ENCODE measurements at regions not wholly inside any gene's neighbourhood (a gene's known extent, or its start where the extent isn't known, plus 50 kb on each side); places are given as distances from the start of the nearest gene placed in this dataset.
A peak's percentile ranks its signal among the peaks of the same experiment; 100 is the strongest.

DNA sequence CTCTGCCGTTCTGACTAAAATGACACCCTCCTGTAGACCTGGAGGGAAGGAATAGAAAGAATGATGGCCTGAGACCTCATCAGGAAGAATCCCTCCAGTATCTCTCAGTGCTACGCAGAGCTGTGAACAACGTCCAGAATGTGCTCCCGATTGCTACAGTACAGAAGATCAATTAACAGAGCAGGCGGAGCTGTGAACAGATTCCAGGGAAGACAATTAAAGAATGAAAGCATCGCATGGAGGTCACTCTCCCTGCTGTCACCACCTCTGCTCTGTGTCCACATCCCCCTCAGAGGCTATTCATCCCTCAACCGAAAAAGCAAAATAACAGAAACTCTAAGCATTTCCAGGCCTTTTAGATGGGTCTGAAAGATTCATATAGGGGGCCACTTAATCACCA, 481.0 kb downstream of the EIPR1 start:
- no peak overlapping the region for H2BK120ac ChIP-seq (replicated peaks; ENCODE audit: low read depth, low read length)
- no peak overlapping the region for H3K4me3 ChIP-seq (ENCODE audit: extremely low read depth in 1 of 4, insufficient read depth in 2 of 4, low read depth in 3 of 4, low read length in 4 of 4)
- no peaks in the 10 kb centered on the region for H3K23me2 ChIP-seq (ENCODE audit: low read depth, low read length)
- H4K8ac ChIP-seq (ENCODE audit: extremely low read depth, insufficient read depth, low read length): no peak overlapping the region
- H3K27me3 ChIP-seq (replicated peaks in 1 of 4; ENCODE audit: control insufficient read depth in 3 of 4, extremely low read depth in 1 of 4, insufficient read depth in 3 of 4, low read length in 3 of 4): no peaks in the 10 kb centered on the region
- DNase-seq (ENCODE audit: low read depth in 1 of 2, low spot score in 2 of 2) (peak in 1 of 2 experiments; percentile 6), FAIRE-seq (no peak)
- H4K91ac ChIP-seq (replicated peaks; ENCODE audit: insufficient read length, low read length): no peak overlapping the region
- no peak overlapping the region for H3K14ac ChIP-seq (ENCODE audit: insufficient read length)
- no peak overlapping the region for H2BK15ac ChIP-seq (ENCODE audit: low read length)
- no peak overlapping the region for H2BK20ac ChIP-seq (ENCODE audit: low read length)
- WGBS, 2 experiments (ENCODE audit: extremely low coverage in 1 of 2, insufficient coverage in 1 of 2, insufficient read length in 1 of 2, insufficient replicate concordance in 2 of 2, low coverage in 1 of 2, low lambda C conversion rate in 2 of 2, missing lambda C conversion rate in 1 of 2): 91% methylated on average over 7 of the region's 7 CpGs; no CpG with 5 or more reads in 1 of the 2 experiments
- no peak overlapping the region for H3K9ac ChIP-seq (replicated peaks in 1 of 4; ENCODE audit: extremely low read depth in 1 of 4, low read depth in 3 of 4, low read length in 3 of 4)
- H3K36me3 ChIP-seq (ENCODE audit: control insufficient read depth in 2 of 4, insufficient read depth in 4 of 4, low read length in 3 of 4): no peaks in the 10 kb centered on the region
- H2AFZ ChIP-seq (ENCODE audit: low read length): no peak overlapping the region
- no peak overlapping the region for H3K4ac ChIP-seq (replicated peaks; ENCODE audit: insufficient read length, low read depth, low read length)
- no peak overlapping the region for H3K18ac ChIP-seq (ENCODE audit: extremely low read depth, low read length)
- no peaks in the 10 kb centered on the region for H4K20me1 ChIP-seq (replicated peaks in 1 of 2; ENCODE audit: control insufficient read depth in 1 of 2, insufficient read depth in 2 of 2, low read length in 2 of 2)
- H2BK5ac ChIP-seq (ENCODE audit: low read depth, low read length): no peak overlapping the region
- no peak overlapping the region for H3K4me2 ChIP-seq (ENCODE audit: insufficient read depth in 1 of 2, low read depth in 2 of 2, low read length in 2 of 2)
- H3K79me2 ChIP-seq (ENCODE audit: control insufficient read depth in 1 of 2, insufficient read depth in 2 of 2, low read length in 2 of 2): no peaks in the 10 kb centered on the region
- no peak overlapping the region for H3K23ac ChIP-seq (ENCODE audit: insufficient read length)
- no peak overlapping the region for H3K27ac ChIP-seq (ENCODE audit: low read depth, low read length)
- no peak overlapping the region for H2AK5ac ChIP-seq (ENCODE audit: low read depth, low read length)
- H3K4me1 ChIP-seq (replicated peaks in 1 of 4; ENCODE audit: control insufficient read depth in 3 of 4, insufficient read depth in 4 of 4, low read length in 3 of 4): no peaks in the 10 kb centered on the region
- H2BK12ac ChIP-seq (ENCODE audit: low read depth, low read length): no peak overlapping the region
- POLR2A ChIA-PET (ENCODE audit: partially characterized antibody): no interaction called here
- no peak overlapping the region for H3K56ac ChIP-seq (replicated peaks; ENCODE audit: insufficient read length, low read depth, low read length)
- no peaks in the 10 kb centered on the region for H3K9me3 ChIP-seq (ENCODE audit: insufficient read depth in 2 of 2, low read depth in 1 of 2, low read length in 1 of 2)
- no peaks in the 10 kb centered on the region for H3K79me1 ChIP-seq (ENCODE audit: low read depth, low read length)
- no peak overlapping the region for H4K5ac ChIP-seq (ENCODE audit: insufficient read length, low read depth, low read length)
- CTCF ChIA-PET (ENCODE audit: partially characterized antibody): no interaction called here
- TF ChIP-seq KDM4A (IDR thresholded peaks at IDR 0.05; ENCODE audit: low read depth, low read length, severe bottlenecking) (no peak), CBX8 (IDR thresholded peaks at IDR 0.05; ENCODE audit: borderline replicate concordance, low read depth, low read length) (no peak), SP2 (IDR thresholded peaks at IDR 0.05; ENCODE audit: low read length) (no peak)

Measured in H1 (cell line).